ENCODE measurements at regions not wholly inside any gene's neighbourhood (a gene's known extent, or its start where the extent isn't known, plus 50 kb on each side); places are given as distances from the start of the nearest gene placed in this dataset.

DNA sequence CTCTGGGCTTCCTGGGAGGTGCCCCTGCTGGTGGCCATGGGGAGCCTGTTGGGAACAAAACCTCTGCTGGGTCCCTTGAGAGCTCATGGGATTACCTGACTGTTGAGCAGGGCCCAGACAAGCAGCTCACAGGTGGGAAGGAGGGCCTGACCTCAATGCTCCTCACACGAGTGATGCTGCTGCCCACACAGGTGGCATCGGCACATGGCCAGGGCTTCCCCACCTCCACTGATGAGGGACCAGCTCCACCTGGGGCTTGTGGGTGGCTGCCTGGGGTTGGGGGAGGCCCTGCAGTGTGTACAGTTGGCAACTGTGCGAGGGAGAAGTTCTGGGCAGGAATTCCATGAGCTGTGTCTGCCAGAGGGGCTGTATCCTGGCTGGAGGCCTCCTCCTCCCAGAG lies 87.8 kb upstream of the NLRP1 start:
- TF ChIP-seq, protein P1, sequence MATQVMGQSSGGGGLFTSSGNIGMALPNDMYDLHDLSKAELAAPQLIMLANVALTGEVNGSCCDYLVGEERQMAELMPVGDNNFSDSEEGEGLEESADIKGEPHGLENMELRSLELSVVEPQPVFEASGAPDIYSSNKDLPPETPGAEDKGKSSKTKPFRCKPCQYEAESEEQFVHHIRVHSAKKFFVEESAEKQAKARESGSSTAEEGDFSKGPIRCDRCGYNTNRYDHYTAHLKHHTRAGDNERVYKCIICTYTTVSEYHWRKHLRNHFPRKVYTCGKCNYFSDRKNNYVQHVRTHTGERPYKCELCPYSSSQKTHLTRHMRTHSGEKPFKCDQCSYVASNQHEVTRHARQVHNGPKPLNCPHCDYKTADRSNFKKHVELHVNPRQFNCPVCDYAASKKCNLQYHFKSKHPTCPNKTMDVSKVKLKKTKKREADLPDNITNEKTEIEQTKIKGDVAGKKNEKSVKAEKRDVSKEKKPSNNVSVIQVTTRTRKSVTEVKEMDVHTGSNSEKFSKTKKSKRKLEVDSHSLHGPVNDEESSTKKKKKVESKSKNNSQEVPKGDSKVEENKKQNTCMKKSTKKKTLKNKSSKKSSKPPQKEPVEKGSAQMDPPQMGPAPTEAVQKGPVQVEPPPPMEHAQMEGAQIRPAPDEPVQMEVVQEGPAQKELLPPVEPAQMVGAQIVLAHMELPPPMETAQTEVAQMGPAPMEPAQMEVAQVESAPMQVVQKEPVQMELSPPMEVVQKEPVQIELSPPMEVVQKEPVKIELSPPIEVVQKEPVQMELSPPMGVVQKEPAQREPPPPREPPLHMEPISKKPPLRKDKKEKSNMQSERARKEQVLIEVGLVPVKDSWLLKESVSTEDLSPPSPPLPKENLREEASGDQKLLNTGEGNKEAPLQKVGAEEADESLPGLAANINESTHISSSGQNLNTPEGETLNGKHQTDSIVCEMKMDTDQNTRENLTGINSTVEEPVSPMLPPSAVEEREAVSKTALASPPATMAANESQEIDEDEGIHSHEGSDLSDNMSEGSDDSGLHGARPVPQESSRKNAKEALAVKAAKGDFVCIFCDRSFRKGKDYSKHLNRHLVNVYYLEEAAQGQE (IDR thresholded peaks at IDR 0.05; ENCODE audit: insufficient replicate concordance, low read depth), result no peak
- TF ChIP-seq, protein P2, sequence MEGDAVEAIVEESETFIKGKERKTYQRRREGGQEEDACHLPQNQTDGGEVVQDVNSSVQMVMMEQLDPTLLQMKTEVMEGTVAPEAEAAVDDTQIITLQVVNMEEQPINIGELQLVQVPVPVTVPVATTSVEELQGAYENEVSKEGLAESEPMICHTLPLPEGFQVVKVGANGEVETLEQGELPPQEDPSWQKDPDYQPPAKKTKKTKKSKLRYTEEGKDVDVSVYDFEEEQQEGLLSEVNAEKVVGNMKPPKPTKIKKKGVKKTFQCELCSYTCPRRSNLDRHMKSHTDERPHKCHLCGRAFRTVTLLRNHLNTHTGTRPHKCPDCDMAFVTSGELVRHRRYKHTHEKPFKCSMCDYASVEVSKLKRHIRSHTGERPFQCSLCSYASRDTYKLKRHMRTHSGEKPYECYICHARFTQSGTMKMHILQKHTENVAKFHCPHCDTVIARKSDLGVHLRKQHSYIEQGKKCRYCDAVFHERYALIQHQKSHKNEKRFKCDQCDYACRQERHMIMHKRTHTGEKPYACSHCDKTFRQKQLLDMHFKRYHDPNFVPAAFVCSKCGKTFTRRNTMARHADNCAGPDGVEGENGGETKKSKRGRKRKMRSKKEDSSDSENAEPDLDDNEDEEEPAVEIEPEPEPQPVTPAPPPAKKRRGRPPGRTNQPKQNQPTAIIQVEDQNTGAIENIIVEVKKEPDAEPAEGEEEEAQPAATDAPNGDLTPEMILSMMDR (IDR thresholded peaks at IDR 0.05; ENCODE audit: insufficient read depth, low read length), result no peak
- TF ChIP-seq GABPA (IDR thresholded peaks at IDR 0.05; ENCODE audit: low read depth), result no peak
- no peak for TF ChIP-seq POLR2AphosphoS5 (IDR thresholded peaks at IDR 0.05; ENCODE audit: low read depth)
- TF ChIP-seq SPI1 (IDR thresholded peaks at IDR 0.05; ENCODE audit: borderline replicate concordance, low read depth), result no peak

Data from HL-60 (cell line).